H1 (cell line): ENCODE measurements at regions not wholly inside any gene's neighbourhood (a gene's known extent, or its start where the extent isn't known, plus 50 kb on each side); places are given as distances from the start of the nearest gene placed in this dataset.

Experiments used
- CTCF ChIA-PET: fragments of 300-600 bp; sonication (Branson Sonifier 250); formaldehyde crosslinking; loops from one replicate; lab custom pipeline; 2021; ENCODE audit not compliant: partially characterized antibody; lab: Charles Lee
- POLR2A ChIA-PET: fragments of 300-600 bp; sonication (Branson Sonifier 250); formaldehyde crosslinking; loops from one replicate; lab custom pipeline; 2021; ENCODE audit warnings: inconsistent platforms; ENCODE audit not compliant: partially characterized antibody; lab: Charles Lee
- DNase-seq, 2 experiments: peaks; one replicate each; pipeline versions ENCODE4 v3.0.0 to v3.0.0-alpha.2; 2010 to 2022; ENCODE audit warnings: low spot score in 2 of 2, low read depth in 1 of 2, mixed read lengths in 1 of 2
- FAIRE-seq: peaks from 2 replicates; lab custom pipeline; 2011; peaks lifted over from hg19 to GRCh38; lab: Jason Lieb, UNC
- H2AFZ ChIP-seq: 2 replicates; pipeline ENCODE4 v1.8.1; 2012; ENCODE audit warnings: low read length, inconsistent platforms
- H2AK5ac ChIP-seq: 2 replicates; pipeline ENCODE4 v1.6.1; 2013; ENCODE audit warnings: low read depth, low read length
- H2BK120ac ChIP-seq: replicated peaks from 2 replicates; pipeline ENCODE3; 2013; ENCODE audit warnings: low read depth, low read length, inconsistent platforms
- H2BK12ac ChIP-seq: 2 replicates; pipeline ENCODE4 v1.6.1; 2013; ENCODE audit warnings: low read depth, low read length
- H2BK15ac ChIP-seq: 2 replicates; pipeline ENCODE4 v1.6.1; 2013; ENCODE audit warnings: low read length
- H2BK20ac ChIP-seq: 2 replicates; pipeline ENCODE4 v1.6.1; 2013; ENCODE audit warnings: low read length
- H2BK5ac ChIP-seq: 2 replicates; pipeline ENCODE4 v1.6.1; 2013; ENCODE audit warnings: low read depth, low read length
- H3K14ac ChIP-seq: 2 replicates; pipeline ENCODE4 v1.6.1; 2013; ENCODE audit warnings: inconsistent platforms; ENCODE audit not compliant: insufficient read length
- H3K18ac ChIP-seq: 2 replicates; pipeline ENCODE4 v1.6.1; 2013; ENCODE audit warnings: low read length; ENCODE audit errors: extremely low read depth
- H3K23ac ChIP-seq: 2 replicates; pipeline ENCODE4 v1.6.1; 2013; ENCODE audit warnings: inconsistent platforms; ENCODE audit not compliant: insufficient read length
- H3K23me2 ChIP-seq: 2 replicates; pipeline ENCODE4 v1.6.1; 2013; ENCODE audit warnings: low read depth, low read length
- H3K27ac ChIP-seq: 2 replicates; pipeline ENCODE4 v1.6.1; 2011; ENCODE audit warnings: low read depth, low read length, inconsistent platforms
- H3K27me3 ChIP-seq, 4 experiments: replicated peaks in 1 of 4; 1 replicate in 1 of 4; 2 replicates in 3 of 4; pipeline versions ENCODE4 v1.6.1 to v1.8.1; 2011 to 2013; ENCODE audit warnings: low read length in 3 of 4, mild to moderate bottlenecking in 3 of 4, inconsistent platforms in 2 of 4, mixed read lengths in 2 of 4, moderate library complexity in 1 of 4; ENCODE audit not compliant: control insufficient read depth in 3 of 4, insufficient read depth in 3 of 4; ENCODE audit errors: extremely low read depth in 1 of 4
- H3K36me3 ChIP-seq, 4 experiments: 2 replicates each; pipeline versions ENCODE4 v1.6.1 to v1.8.1; 2011 to 2013; ENCODE audit warnings: mild to moderate bottlenecking in 4 of 4, low read length in 3 of 4, moderate library complexity in 2 of 4, control low read depth in 1 of 4, inconsistent platforms in 1 of 4; ENCODE audit not compliant: insufficient read depth in 4 of 4, control insufficient read depth in 2 of 4
- H3K4ac ChIP-seq: replicated peaks from 2 replicates; pipeline ENCODE3; 2013; ENCODE audit warnings: low read length, low read depth, mixed read lengths, inconsistent platforms; ENCODE audit not compliant: insufficient read length
- H3K4me1 ChIP-seq, 4 experiments: replicated peaks in 1 of 4; 1 replicate in 1 of 4; 2 replicates in 3 of 4; pipeline versions ENCODE4 v1.6.1 to v1.8.1; 2011 to 2013; ENCODE audit warnings: low read length in 3 of 4, inconsistent platforms in 2 of 4, mixed read lengths in 1 of 4; ENCODE audit not compliant: insufficient read depth in 4 of 4, control insufficient read depth in 3 of 4
- H3K4me2 ChIP-seq, 2 experiments: 2 replicates each; pipeline versions ENCODE4 v1.6.1 to v1.8.1; 2011 to 2013; ENCODE audit warnings: low read depth in 2 of 2, low read length in 2 of 2, control low read depth in 1 of 2, inconsistent platforms in 1 of 2, mild to moderate bottlenecking in 1 of 2; ENCODE audit not compliant: insufficient read depth in 1 of 2
- H3K4me3 ChIP-seq, 4 experiments: fragments of 200-600, 300-600 bp in 1 of 4; sonication (generic), shearing (Covaris generic), sonication (Bioruptor Twin) in 1 of 4; 2 replicates each; pipeline versions ENCODE4 v1.5.1 to v1.8.1; 2011 to 2016; ENCODE audit warnings: low read length in 4 of 4, low read depth in 3 of 4, control low read depth in 2 of 4, inconsistent platforms in 2 of 4, mild to moderate bottlenecking in 2 of 4, mixed read lengths in 1 of 4, moderate library complexity in 1 of 4; ENCODE audit not compliant: insufficient read depth in 2 of 4; ENCODE audit errors: extremely low read depth in 1 of 4
- H3K56ac ChIP-seq: replicated peaks from 2 replicates; pipeline ENCODE3; 2013; ENCODE audit warnings: low read depth, mild to moderate bottlenecking, mixed read lengths, low read length, inconsistent platforms; ENCODE audit not compliant: insufficient read length
- H3K79me1 ChIP-seq: 2 replicates; pipeline ENCODE4 v1.6.1; 2013; ENCODE audit warnings: low read depth, low read length, control low read depth
- H3K79me2 ChIP-seq, 2 experiments: 2 replicates each; pipeline versions ENCODE4 v1.6.1 to v1.8.1; 2012 to 2013; ENCODE audit warnings: low read length in 2 of 2, mild to moderate bottlenecking in 2 of 2, inconsistent platforms in 1 of 2; ENCODE audit not compliant: insufficient read depth in 2 of 2, control insufficient read depth in 1 of 2
- H3K9ac ChIP-seq, 4 experiments: replicated peaks in 1 of 4; 1 replicate in 1 of 4; 2 replicates in 3 of 4; pipeline versions ENCODE4 v1.6.1 to v1.8.1; 2011 to 2013; ENCODE audit warnings: low read depth in 3 of 4, low read length in 3 of 4, control low read depth in 2 of 4, mild to moderate bottlenecking in 2 of 4, moderate library complexity in 2 of 4, inconsistent platforms in 1 of 4; ENCODE audit errors: extremely low read depth in 1 of 4
- H3K9me3 ChIP-seq, 2 experiments: 2 replicates each; pipeline versions ENCODE4 v1.6.1 to v1.8.1; 2012 to 2013; ENCODE audit warnings: mild to moderate bottlenecking in 2 of 2, moderate library complexity in 2 of 2, control low read depth in 1 of 2, inconsistent platforms in 1 of 2, low read depth in 1 of 2, low read length in 1 of 2, mixed read lengths in 1 of 2; ENCODE audit not compliant: insufficient read depth in 2 of 2
- H4K20me1 ChIP-seq, 2 experiments: replicated peaks in 1 of 2; 2 replicates each; pipeline versions ENCODE3 to v1.8.1; 2011 to 2013; ENCODE audit warnings: inconsistent platforms in 2 of 2, low read length in 2 of 2, mild to moderate bottlenecking in 1 of 2; ENCODE audit not compliant: insufficient read depth in 2 of 2, control insufficient read depth in 1 of 2
- H4K5ac ChIP-seq: 2 replicates; pipeline ENCODE4 v1.6.1; 2013; ENCODE audit warnings: low read length, low read depth, mixed read lengths, inconsistent platforms; ENCODE audit not compliant: insufficient read length
- H4K8ac ChIP-seq: 2 replicates; pipeline ENCODE4 v1.8.0; 2013; ENCODE audit warnings: mild to moderate bottlenecking, moderate library complexity, low read length, inconsistent platforms; ENCODE audit not compliant: insufficient read depth; ENCODE audit errors: extremely low read depth
- H4K91ac ChIP-seq: replicated peaks from 2 replicates; pipeline ENCODE3; 2013; ENCODE audit warnings: low read length, mixed read lengths, inconsistent platforms; ENCODE audit not compliant: insufficient read length
- CHD1 ChIP-seq: IDR thresholded peaks from 2 replicates; pipeline ENCODE4 v1.6.1; 2012; ENCODE audit warnings: low read depth, low read length, improper control_type of control experiment
- CTBP2 ChIP-seq: IDR thresholded peaks from 2 replicates; pipeline ENCODE4 v1.7.0; 2011; ENCODE audit warnings: borderline replicate concordance, mild to moderate bottlenecking, moderate library complexity, mixed read lengths, low read length; ENCODE audit not compliant: insufficient read depth, insufficient read length
- GTF2F1 ChIP-seq: IDR thresholded peaks from 2 replicates; pipeline ENCODE4 v1.6.1; 2012; ENCODE audit warnings: low read depth, low read length, improper control_type of control experiment, borderline replicate concordance
- NANOG ChIP-seq: IDR thresholded peaks from 2 replicates; pipeline ENCODE4 v1.6.1; 2011; ENCODE audit warnings: low read length, low read depth, mild to moderate bottlenecking, inconsistent platforms; ENCODE audit not compliant: insufficient read depth, poor library complexity, severe bottlenecking
- POLR2A ChIP-seq, 2 experiments: IDR thresholded peaks; 1 replicate in 1 of 2; 2 replicates in 1 of 2; pipeline ENCODE4 v1.6.1; 2011; ENCODE audit warnings: low read depth in 2 of 2, low read length in 2 of 2, mild to moderate bottlenecking in 2 of 2; ENCODE audit errors: control extremely low read depth in 1 of 2
- POLR2AphosphoS5 ChIP-seq: IDR thresholded peaks from 2 replicates; pipeline ENCODE4 v1.6.1; 2011; ENCODE audit warnings: low read depth, low read length
- RBBP5 ChIP-seq: IDR thresholded peaks from 2 replicates; pipeline ENCODE4 v1.7.1; 2012; ENCODE audit warnings: low read depth, mild to moderate bottlenecking, inconsistent platforms, low read length, moderate library complexity, borderline replicate concordance
- RFX5 ChIP-seq: IDR thresholded peaks from 2 replicates; pipeline ENCODE4 v1.6.1; 2011; ENCODE audit warnings: low read depth, low read length, improper control_type of control experiment, borderline replicate concordance
- RXRA ChIP-seq: IDR thresholded peaks from 2 replicates; pipeline ENCODE4 v1.6.1; 2011; ENCODE audit warnings: low read depth, mild to moderate bottlenecking, low read length, moderate library complexity; ENCODE audit not compliant: insufficient read depth
- SIN3A ChIP-seq, 2 experiments: IDR thresholded peaks in 1 of 2; conservative IDR thresholded peaks in 1 of 2; 2 replicates each; pipeline ENCODE4 v1.6.1; 2011 to 2012; ENCODE audit warnings: low read length in 2 of 2, improper control_type of control experiment in 1 of 2, low read depth in 1 of 2, mild to moderate bottlenecking in 1 of 2
- SP1 ChIP-seq: IDR thresholded peaks from 2 replicates; pipeline ENCODE4 v1.6.1; 2011; ENCODE audit warnings: low read depth, low read length
- TAF1 ChIP-seq: IDR thresholded peaks from 2 replicates; pipeline ENCODE4 v1.6.1; 2011; ENCODE audit warnings: mild to moderate bottlenecking, low read depth, low read length
- TAF7 ChIP-seq: optimal IDR thresholded peaks from 2 replicates; pipeline ENCODE3; 2011; ENCODE audit warnings: low read depth, mild to moderate bottlenecking, inconsistent platforms, low read length, moderate library complexity, borderline replicate concordance
- YY1 ChIP-seq: IDR thresholded peaks from 2 replicates; pipeline ENCODE4 v1.6.1; 2011; ENCODE audit warnings: low read depth, mild to moderate bottlenecking, low read length
- WGBS, 2 experiments: shearing (Covaris generic) in 1 of 2; methylation state at CpG; one replicate each; pipeline versions ENCODE4 v1.1.6 to v1.1.7; 2013 to 2015; ENCODE audit warnings: low lambda C conversion rate in 2 of 2, mixed read lengths in 2 of 2, inconsistent platforms in 1 of 2, low coverage in 1 of 2, missing lambda C conversion rate in 1 of 2; ENCODE audit not compliant: insufficient replicate concordance in 2 of 2, insufficient coverage in 1 of 2, insufficient read length in 1 of 2; ENCODE audit errors: extremely low coverage in 1 of 2, missing lambda C conversion rate in 1 of 2; 5-methylcytosine and 5-hydroxymethylcytosine counted together
- TF ChIP-seq, protein P1 (sequence below): IDR thresholded peaks from 2 replicates; pipeline ENCODE4 v1.6.1; 2012; ENCODE audit warnings: inconsistent platforms

DNA sequence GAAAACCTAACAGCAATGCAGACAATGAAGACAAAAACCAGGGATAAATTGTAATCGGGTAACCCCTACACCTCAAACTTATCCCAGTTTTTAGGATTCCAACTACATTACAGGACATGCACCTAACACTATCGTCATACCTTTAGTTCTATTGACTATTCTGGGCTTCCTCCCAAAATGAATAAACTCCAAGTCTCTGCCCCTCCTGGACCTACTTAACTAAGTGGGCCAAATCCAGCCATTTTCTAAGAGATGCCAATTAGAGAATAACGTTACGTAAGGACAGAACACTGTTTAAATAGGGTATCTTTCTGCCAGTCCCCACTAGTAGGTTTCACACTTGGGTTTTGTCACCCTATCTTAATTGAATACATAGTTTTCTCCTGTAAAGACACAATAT lies 253.1 kb upstream of the MKLN1 start:
- no peak overlapping the region for H2BK120ac ChIP-seq
- H2BK5ac ChIP-seq, result no peak overlapping the region
- ChIA-PET CTCF (no interaction called here), POLR2A (no interaction called here)
- H3K79me1 ChIP-seq, result no peaks in the 10 kb centered on the region
- no peak overlapping the region for H3K9ac ChIP-seq
- H3K79me2 ChIP-seq, result peaks cover 0 to 5% of the 10 kb centered on the region in 2 experiments; a peak in 1 of 4 replicates
- H3K14ac ChIP-seq, result no peak overlapping the region
- WGBS, 2 experiments, result 95% methylated on average over 4 of the region's 4 CpGs; no CpG with 5 or more reads in 1 of the 2 experiments
- no peak overlapping the region for H3K56ac ChIP-seq
- H3K18ac ChIP-seq, result no peak overlapping the region
- no peaks in the 10 kb centered on the region for H3K9me3 ChIP-seq
- H2BK20ac ChIP-seq, result no peak overlapping the region
- no peak overlapping the region for H2BK12ac ChIP-seq
- H3K23ac ChIP-seq, result no peak overlapping the region
- DNase-seq, result no peak
- no peak overlapping the region for H2AK5ac ChIP-seq
- H3K4ac ChIP-seq, result no peak overlapping the region
- no peak overlapping the region for H2BK15ac ChIP-seq
- no peak overlapping the region for H4K91ac ChIP-seq
- H3K4me1 ChIP-seq, result peaks cover 0 to 8% (median 2%) of the 10 kb centered on the region in 4 experiments; a peak in 2 of 7 replicates
- no peak overlapping the region for H4K8ac ChIP-seq
- no peak overlapping the region for H2AFZ ChIP-seq
- no peak overlapping the region for H4K5ac ChIP-seq
- no peaks in the 10 kb centered on the region; a peak in 1 of 8 replicates for H3K36me3 ChIP-seq
- FAIRE-seq, result no peak
- H3K4me2 ChIP-seq, result no peak overlapping the region
- no peaks in the 10 kb centered on the region for H3K27me3 ChIP-seq
- H4K20me1 ChIP-seq, result peaks cover 0 to under 1% of the 10 kb centered on the region in 2 experiments
- H3K23me2 ChIP-seq, result no peaks in the 10 kb centered on the region
- no peak overlapping the region for H3K27ac ChIP-seq
- no peak overlapping the region for H3K4me3 ChIP-seq
- no peak for TF ChIP-seq TAF7
- no peak for TF ChIP-seq SIN3A (conservative IDR thresholded peaks at IDR 0.05 in 1 of 2, IDR thresholded peaks at IDR 0.05 in 1 of 2; ENCODE audit: low read depth in 1 of 2, low read length in 2 of 2)
- TF ChIP-seq CTBP2, result no peak
- no peak for TF ChIP-seq POLR2A (IDR thresholded peaks at IDR 0.05; ENCODE audit: control extremely low read depth in 1 of 2, low read depth in 2 of 2, low read length in 2 of 2)
- TF ChIP-seq, protein P1, sequence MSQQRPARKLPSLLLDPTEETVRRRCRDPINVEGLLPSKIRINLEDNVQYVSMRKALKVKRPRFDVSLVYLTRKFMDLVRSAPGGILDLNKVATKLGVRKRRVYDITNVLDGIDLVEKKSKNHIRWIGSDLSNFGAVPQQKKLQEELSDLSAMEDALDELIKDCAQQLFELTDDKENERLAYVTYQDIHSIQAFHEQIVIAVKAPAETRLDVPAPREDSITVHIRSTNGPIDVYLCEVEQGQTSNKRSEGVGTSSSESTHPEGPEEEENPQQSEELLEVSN, result no peak
- no peak for TF ChIP-seq SP1
- TF ChIP-seq POLR2AphosphoS5, result no peak
- TF ChIP-seq GTF2F1, result no peak
- TF ChIP-seq YY1, result no peak
- no peak for TF ChIP-seq CHD1
- no peak for TF ChIP-seq RBBP5
- no peak for TF ChIP-seq RFX5
- TF ChIP-seq RXRA, result no peak
- TF ChIP-seq NANOG, result no peak
- no peak for TF ChIP-seq TAF1
